ENCODE measurements at regions not wholly inside any gene's neighbourhood (a gene's known extent, or its start where the extent isn't known, plus 50 kb on each side); places are given as distances from the start of the nearest gene placed in this dataset.

GRCh38 chrX:11995146-11995545 lies 143.1 kb upstream of the FRMPD4 start:
- no CpG with 5 or more reads among the region's 1 CpG for WGBS, 2 experiments (ENCODE audit: insufficient coverage in 2 of 2)
- no peak overlapping the region for H3K4me3 ChIP-seq (ENCODE audit: extremely low read depth, insufficient read depth, low read length, poor library complexity, severe bottlenecking)
- H3K9me3 ChIP-seq (ENCODE audit: control insufficient read depth, low read length), result no peaks in the 10 kb centered on the region
- no peaks in the 10 kb centered on the region for H3K36me3 ChIP-seq (ENCODE audit: control insufficient read depth, insufficient read depth, low read length)
- no peak overlapping the region for H3K27ac ChIP-seq (ENCODE audit: low read depth, low read length, severe bottlenecking)
- no peaks in the 10 kb centered on the region for H3K4me1 ChIP-seq (ENCODE audit: control insufficient read depth, insufficient read depth, low read length, poor library complexity, severe bottlenecking)

GRCh38 chrX:11996810-11997209 lies 141.5 kb upstream of the FRMPD4 start:
- Histone ChIP-seq H3K36me3 (ENCODE audit: control insufficient read depth, insufficient read depth, low read length) (no peaks in the 10 kb centered on the region), H3K4me1 (ENCODE audit: control insufficient read depth, insufficient read depth, low read length, poor library complexity, severe bottlenecking) (no peaks in the 10 kb centered on the region), H3K27ac (ENCODE audit: low read depth, low read length, severe bottlenecking) (no peak overlapping the region), H3K9me3 (ENCODE audit: control insufficient read depth, low read length) (no peaks in the 10 kb centered on the region), H3K4me3 (ENCODE audit: extremely low read depth, insufficient read depth, low read length, poor library complexity, severe bottlenecking) (no peak overlapping the region)
- WGBS, 2 experiments (ENCODE audit: insufficient coverage in 2 of 2), result 100% methylated on average over 1 of the region's 2 CpGs; no CpG with 5 or more reads in 1 of the 2 experiments

GRCh38 chrX:11998944-11999343 lies 139.3 kb upstream of the FRMPD4 start:
- Histone ChIP-seq H3K27ac (ENCODE audit: low read depth, low read length, severe bottlenecking) (no peak overlapping the region), H3K4me3 (ENCODE audit: extremely low read depth, insufficient read depth, low read length, poor library complexity, severe bottlenecking) (no peak overlapping the region)
- no CpG with 5 or more reads among the region's 2 CpGs for WGBS, 2 experiments (ENCODE audit: insufficient coverage in 2 of 2)

GRCh38 chrX:12002876-12003275 lies 135.4 kb upstream of the FRMPD4 start:
- no peaks in the 10 kb centered on the region for H3K36me3 ChIP-seq (ENCODE audit: control insufficient read depth, insufficient read depth, low read length)
- H3K4me3 ChIP-seq (ENCODE audit: extremely low read depth, insufficient read depth, low read length, poor library complexity, severe bottlenecking), result no peak overlapping the region
- H3K27ac ChIP-seq (ENCODE audit: low read depth, low read length, severe bottlenecking), result no peak overlapping the region
- H3K9me3 ChIP-seq (ENCODE audit: control insufficient read depth, low read length), result no peaks in the 10 kb centered on the region
- H3K4me1 ChIP-seq (ENCODE audit: control insufficient read depth, insufficient read depth, low read length, poor library complexity, severe bottlenecking), result no peaks in the 10 kb centered on the region

More at GRCh38 chrX:11998944-11999343, 139.3 kb upstream of the FRMPD4 start:
- no peaks in the 10 kb centered on the region for H3K36me3 ChIP-seq (ENCODE audit: control insufficient read depth, insufficient read depth, low read length)
- no peaks in the 10 kb centered on the region for H3K4me1 ChIP-seq (ENCODE audit: control insufficient read depth, insufficient read depth, low read length, poor library complexity, severe bottlenecking)
- no peaks in the 10 kb centered on the region for H3K9me3 ChIP-seq (ENCODE audit: control insufficient read depth, low read length)

- WGBS, 2 experiments (ENCODE audit: insufficient coverage in 2 of 2), result no CpG with 5 or more reads among the region's 2 CpGs
- Histone ChIP-seq H3K36me3 (ENCODE audit: control insufficient read depth, insufficient read depth, low read length) (no peaks in the 10 kb centered on the region), H3K27ac (ENCODE audit: low read depth, low read length, severe bottlenecking) (no peak overlapping the region), H3K4me3 (ENCODE audit: extremely low read depth, insufficient read depth, low read length, poor library complexity, severe bottlenecking) (no peak overlapping the region), H3K4me1 (ENCODE audit: control insufficient read depth, insufficient read depth, low read length, poor library complexity, severe bottlenecking) (peaks cover 7% of the 10 kb centered on the region), H3K9me3 (ENCODE audit: control insufficient read depth, low read length) (no peaks in the 10 kb centered on the region)
Observed at GRCh38 chrX:12007881-12008280, 130.4 kb upstream of the FRMPD4 start.

- Histone ChIP-seq H3K9me3 (ENCODE audit: control insufficient read depth, low read length) (no peaks in the 10 kb centered on the region), H3K4me1 (ENCODE audit: control insufficient read depth, insufficient read depth, low read length, poor library complexity, severe bottlenecking) (peaks cover 11% of the 10 kb centered on the region), H3K27ac (ENCODE audit: low read depth, low read length, severe bottlenecking) (no peak overlapping the region), H3K36me3 (ENCODE audit: control insufficient read depth, insufficient read depth, low read length) (no peaks in the 10 kb centered on the region), H3K4me3 (ENCODE audit: extremely low read depth, insufficient read depth, low read length, poor library complexity, severe bottlenecking) (no peak overlapping the region)
- no CpG with 5 or more reads among the region's 1 CpG for WGBS, 2 experiments (ENCODE audit: insufficient coverage in 2 of 2)
Observed at GRCh38 chrX:12010436-12010835, 127.8 kb upstream of the FRMPD4 start.

GRCh38 chrX:12011075-12011474 lies 127.2 kb upstream of the FRMPD4 start:
- no peak overlapping the region for H3K4me3 ChIP-seq (ENCODE audit: extremely low read depth, insufficient read depth, low read length, poor library complexity, severe bottlenecking)
- no peak overlapping the region for H3K27ac ChIP-seq (ENCODE audit: low read depth, low read length, severe bottlenecking)
- WGBS, 2 experiments (ENCODE audit: insufficient coverage in 2 of 2), result no CpG with 5 or more reads among the region's 2 CpGs

GRCh38 chrX:12013211-12013618 lies 125.1 kb upstream of the FRMPD4 start:
- Histone ChIP-seq H3K9me3 (ENCODE audit: control insufficient read depth, low read length) (no peaks in the 10 kb centered on the region), H3K4me3 (ENCODE audit: extremely low read depth, insufficient read depth, low read length, poor library complexity, severe bottlenecking) (no peak overlapping the region), H3K4me1 (ENCODE audit: control insufficient read depth, insufficient read depth, low read length, poor library complexity, severe bottlenecking) (peaks cover 12% of the 10 kb centered on the region), H3K27ac (ENCODE audit: low read depth, low read length, severe bottlenecking) (peak overlapping the region; percentile 77), H3K36me3 (ENCODE audit: control insufficient read depth, insufficient read depth, low read length) (no peaks in the 10 kb centered on the region)
- WGBS, 2 experiments (ENCODE audit: insufficient coverage in 2 of 2), result 83 to 100% methylated on average over 1 of the region's 2 CpGs

More at GRCh38 chrX:12011075-12011474, 127.2 kb upstream of the FRMPD4 start:
- peaks cover 11% of the 10 kb centered on the region for H3K4me1 ChIP-seq (ENCODE audit: control insufficient read depth, insufficient read depth, low read length, poor library complexity, severe bottlenecking)
- no peaks in the 10 kb centered on the region for H3K36me3 ChIP-seq (ENCODE audit: control insufficient read depth, insufficient read depth, low read length)
- H3K9me3 ChIP-seq (ENCODE audit: control insufficient read depth, low read length), result no peaks in the 10 kb centered on the region

GRCh38 chrX:12021698-12022097 lies 116.6 kb upstream of the FRMPD4 start:
- no CpG with 5 or more reads among the region's 1 CpG for WGBS, 2 experiments (ENCODE audit: insufficient coverage in 2 of 2)
- Histone ChIP-seq H3K9me3 (ENCODE audit: control insufficient read depth, low read length) (no peaks in the 10 kb centered on the region), H3K4me1 (ENCODE audit: control insufficient read depth, insufficient read depth, low read length, poor library complexity, severe bottlenecking) (peaks cover 3% of the 10 kb centered on the region), H3K27ac (ENCODE audit: low read depth, low read length, severe bottlenecking) (no peak overlapping the region), H3K4me3 (ENCODE audit: extremely low read depth, insufficient read depth, low read length, poor library complexity, severe bottlenecking) (no peak overlapping the region), H3K36me3 (ENCODE audit: control insufficient read depth, insufficient read depth, low read length) (no peaks in the 10 kb centered on the region)

- H3K4me1 ChIP-seq (ENCODE audit: control insufficient read depth, insufficient read depth, low read length, poor library complexity, severe bottlenecking), result no peaks in the 10 kb centered on the region
- no peaks in the 10 kb centered on the region for H3K9me3 ChIP-seq (ENCODE audit: control insufficient read depth, low read length)
- no peak overlapping the region for H3K27ac ChIP-seq (ENCODE audit: low read depth, low read length, severe bottlenecking)
- H3K36me3 ChIP-seq (ENCODE audit: control insufficient read depth, insufficient read depth, low read length), result no peaks in the 10 kb centered on the region
- H3K4me3 ChIP-seq (ENCODE audit: extremely low read depth, insufficient read depth, low read length, poor library complexity, severe bottlenecking), result no peak overlapping the region
- WGBS, 2 experiments (ENCODE audit: insufficient coverage in 2 of 2), result no CpG with 5 or more reads among the region's 2 CpGs
Observed at GRCh38 chrX:12026481-12026880, 111.8 kb upstream of the FRMPD4 start.

- H3K4me1 ChIP-seq (ENCODE audit: control insufficient read depth, insufficient read depth, low read length, poor library complexity, severe bottlenecking), result no peaks in the 10 kb centered on the region
- no peaks in the 10 kb centered on the region for H3K36me3 ChIP-seq (ENCODE audit: control insufficient read depth, insufficient read depth, low read length)
- no peak overlapping the region for H3K4me3 ChIP-seq (ENCODE audit: extremely low read depth, insufficient read depth, low read length, poor library complexity, severe bottlenecking)
- H3K27ac ChIP-seq (ENCODE audit: low read depth, low read length, severe bottlenecking), result no peak overlapping the region
- WGBS, 2 experiments (ENCODE audit: insufficient coverage in 2 of 2), result 100% methylated on average over 1 of the region's 1 CpG; no CpG with 5 or more reads in 1 of the 2 experiments
- H3K9me3 ChIP-seq (ENCODE audit: control insufficient read depth, low read length), result no peaks in the 10 kb centered on the region
Observed at GRCh38 chrX:12032082-12032481, 106.2 kb upstream of the FRMPD4 start.

Measured in mesodermal cell (in vitro differentiated cells).